Stimulated activated effector memory CD8-positive, alpha-beta T cell treated with anti-CD3 and anti-CD28 coated beads, Interleukin-12 subunit alpha, Interleukin-12 subunit beta, amount 100 ng/mL, for 72 hours (primary cell): ENCODE measurements at regions not wholly inside any gene's neighbourhood (a gene's known extent, or its start where the extent isn't known, plus 50 kb on each side); places are given as distances from the start of the nearest gene placed in this dataset.

ENCODE experiments used
- ATAC-seq: fragments of 150-1000 bp; cut with Tn5 transposase; 2 replicates; pipeline ENCODE4 v1.10.0; 2021
- DNase-seq, 2 donors: peaks; one replicate each; pipeline ENCODE4 v3.0.0; 2021 to 2022; ENCODE audit warnings: low spot score in 2 of 2
- H3K27ac Mint-ChIP-seq: one replicate; pipeline ENCODE4 v1.8.0; 2022; ENCODE audit warnings: mild to moderate bottlenecking, mixed read lengths
- H3K36me3 Mint-ChIP-seq: one replicate; pipeline ENCODE4 v1.8.0; 2022; ENCODE audit warnings: mild to moderate bottlenecking, mixed read lengths
- H3K4me1 Mint-ChIP-seq: one replicate; pipeline ENCODE4 v1.8.0; 2022; ENCODE audit warnings: mixed read lengths
- H3K4me3 Mint-ChIP-seq: one replicate; pipeline ENCODE4 v1.8.0; 2022; ENCODE audit warnings: mild to moderate bottlenecking, mixed read lengths
- H3K9me3 Mint-ChIP-seq: one replicate; pipeline ENCODE4 v1.8.0; 2022; ENCODE audit warnings: mixed read lengths

- ATAC-seq (no peak), DNase-seq (no peak)
- H3K27ac Mint-ChIP-seq, result no peak overlapping the region
- H3K36me3 Mint-ChIP-seq, result no peaks in the 10 kb centered on the region
- H3K4me1 Mint-ChIP-seq, result no peaks in the 10 kb centered on the region
- H3K4me3 Mint-ChIP-seq, result no peak overlapping the region
- peaks cover 25% of the 10 kb centered on the region for H3K9me3 Mint-ChIP-seq
Measured at GRCh38 chr4:126708716-126709115, 924.0 kb upstream of the INTU start.

- Mint-ChIP-seq H3K36me3 (no peaks in the 10 kb centered on the region), H3K9me3 (peaks cover 19% of the 10 kb centered on the region), H3K4me1 (no peaks in the 10 kb centered on the region), H3K27ac (no peak overlapping the region), H3K4me3 (no peak overlapping the region)
- DNase-seq, result no peak
- no peak for ATAC-seq
Measured at GRCh38 chr4:126710935-126711334, 921.8 kb upstream of the INTU start.

DNA sequence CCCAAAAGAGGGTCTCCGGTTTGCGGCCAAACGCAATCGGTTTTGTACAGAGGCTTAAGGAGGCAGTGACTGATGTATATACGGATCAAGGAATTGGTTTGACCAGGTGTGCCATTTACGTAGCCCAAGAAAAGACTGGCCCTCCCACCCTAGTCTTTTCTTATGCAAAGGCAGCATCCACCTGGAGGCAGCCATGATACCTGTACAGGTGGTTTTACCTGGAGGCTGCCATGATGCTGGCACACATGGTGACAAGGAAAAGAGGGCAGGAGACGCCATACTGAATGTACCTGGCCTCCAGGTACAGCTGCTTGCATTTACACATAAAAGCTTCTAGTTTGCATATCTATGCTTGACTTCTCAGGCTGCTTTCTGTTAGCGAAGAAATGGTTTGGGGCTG is 917.7 kb upstream of the INTU start:
- Mint-ChIP-seq H3K9me3 (peaks cover 14% of the 10 kb centered on the region), H3K4me3 (no peak overlapping the region), H3K36me3 (no peaks in the 10 kb centered on the region), H3K27ac (no peak overlapping the region), H3K4me1 (no peaks in the 10 kb centered on the region)
- DNase-seq (no peak), ATAC-seq (no peak)

DNA sequence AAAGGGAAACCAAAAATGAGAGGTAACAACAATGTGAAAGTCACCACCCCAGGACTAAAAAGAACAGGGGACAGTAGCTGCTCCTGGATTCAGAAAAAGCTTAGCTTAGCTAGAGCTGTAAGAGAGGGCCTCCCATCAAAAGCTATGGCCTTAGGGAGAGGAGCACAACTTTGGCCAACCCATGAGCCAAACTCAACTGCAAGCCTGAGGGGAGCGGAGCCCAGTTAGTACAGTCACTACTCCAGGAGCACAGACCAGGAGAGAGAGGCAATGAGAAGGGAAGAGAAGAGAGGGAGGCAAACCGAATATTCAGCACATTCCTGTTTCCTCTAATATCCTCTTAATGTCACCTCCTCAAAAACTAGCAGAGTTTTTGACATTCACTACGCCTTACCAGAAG is 917.1 kb upstream of the INTU start:
- no peak overlapping the region for H3K4me3 Mint-ChIP-seq
- H3K9me3 Mint-ChIP-seq, result peaks cover 14% of the 10 kb centered on the region
- no peaks in the 10 kb centered on the region for H3K4me1 Mint-ChIP-seq
- H3K36me3 Mint-ChIP-seq, result no peaks in the 10 kb centered on the region
- DNase-seq, result no peak
- H3K27ac Mint-ChIP-seq, result no peak overlapping the region
- no peak for ATAC-seq

DNA sequence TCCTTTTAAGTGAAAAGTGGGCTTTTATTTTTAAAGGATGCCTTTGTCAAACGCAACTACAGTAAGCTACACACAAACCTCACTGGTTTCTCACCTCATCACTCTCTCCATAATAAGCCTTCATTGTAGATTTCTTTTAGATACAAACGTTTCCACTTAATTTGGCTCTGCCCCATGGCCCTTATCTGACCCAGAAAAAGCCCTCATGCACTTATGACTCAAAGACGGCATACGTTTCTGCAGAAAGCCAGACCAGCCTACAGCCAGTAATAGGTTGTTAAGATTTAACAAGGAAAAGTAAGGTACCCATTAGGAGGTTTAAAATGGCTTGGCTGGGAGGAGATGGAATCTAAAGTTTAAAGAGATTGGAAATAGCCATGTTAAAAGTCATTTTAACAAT is 914.6 kb upstream of the INTU start:
- Mint-ChIP-seq H3K4me1 (no peaks in the 10 kb centered on the region), H3K36me3 (no peaks in the 10 kb centered on the region), H3K4me3 (no peak overlapping the region), H3K9me3 (peaks cover 8% of the 10 kb centered on the region), H3K27ac (no peak overlapping the region)
- DNase-seq (no peak), ATAC-seq (no peak)

- peaks cover 8% of the 10 kb centered on the region for H3K9me3 Mint-ChIP-seq
- H3K4me3 Mint-ChIP-seq, result no peak overlapping the region
- H3K36me3 Mint-ChIP-seq, result no peaks in the 10 kb centered on the region
- DNase-seq, result no peak
- H3K4me1 Mint-ChIP-seq, result no peaks in the 10 kb centered on the region
- no peak for ATAC-seq
- no peak overlapping the region for H3K27ac Mint-ChIP-seq
Measured at GRCh38 chr4:126719852-126720251, 912.9 kb upstream of the INTU start.

GRCh38 chr4:126725906-126726305 is 906.9 kb upstream of the INTU start:
- Mint-ChIP-seq H3K4me1 (no peaks in the 10 kb centered on the region), H3K36me3 (no peaks in the 10 kb centered on the region), H3K27ac (no peak overlapping the region), H3K4me3 (no peak overlapping the region), H3K9me3 (peaks cover 7% of the 10 kb centered on the region)
- DNase-seq (no peak), ATAC-seq (no peak)

GRCh38 chr4:126727461-126727860 is 905.3 kb upstream of the INTU start:
- DNase-seq, result no peak
- H3K4me1 Mint-ChIP-seq, result no peaks in the 10 kb centered on the region
- no peak for ATAC-seq
- H3K4me3 Mint-ChIP-seq, result no peak overlapping the region
- H3K9me3 Mint-ChIP-seq, result peaks cover 13% of the 10 kb centered on the region
- no peak overlapping the region for H3K27ac Mint-ChIP-seq
- no peaks in the 10 kb centered on the region for H3K36me3 Mint-ChIP-seq

GRCh38 chr4:126731062-126731461 is 901.7 kb upstream of the INTU start:
- Mint-ChIP-seq H3K4me1 (no peaks in the 10 kb centered on the region), H3K36me3 (no peaks in the 10 kb centered on the region), H3K9me3 (peaks cover 13% of the 10 kb centered on the region), H3K4me3 (no peak overlapping the region), H3K27ac (no peak overlapping the region)
- ATAC-seq (no peak), DNase-seq (no peak)

- Mint-ChIP-seq H3K4me1 (no peaks in the 10 kb centered on the region), H3K9me3 (peaks cover 16% of the 10 kb centered on the region), H3K36me3 (no peaks in the 10 kb centered on the region), H3K4me3 (no peak overlapping the region), H3K27ac (no peak overlapping the region)
- ATAC-seq (no peak), DNase-seq (no peak)
Measured at GRCh38 chr4:126733301-126733700, 899.5 kb upstream of the INTU start.

DNA sequence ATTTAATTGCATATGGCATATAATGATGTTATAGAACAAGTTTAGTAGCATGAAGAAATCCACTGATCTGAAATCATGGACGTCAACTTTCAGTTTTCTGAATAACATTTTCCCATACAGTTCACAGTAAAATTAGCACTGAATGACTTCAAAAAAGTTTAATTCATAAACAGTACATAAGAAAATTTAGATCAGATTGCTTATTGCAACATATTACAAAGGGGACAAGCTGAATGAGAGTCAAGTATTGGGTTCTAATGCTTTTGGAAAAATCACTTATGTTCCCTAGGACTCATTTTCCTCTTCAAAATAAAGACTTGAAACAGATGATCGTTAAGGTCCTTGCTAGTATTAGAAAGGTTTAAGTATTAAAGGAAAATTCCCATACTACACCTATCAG is 898.3 kb upstream of the INTU start:
- Mint-ChIP-seq H3K36me3 (no peaks in the 10 kb centered on the region), H3K4me1 (no peaks in the 10 kb centered on the region), H3K27ac (no peak overlapping the region), H3K4me3 (no peak overlapping the region), H3K9me3 (peaks cover 16% of the 10 kb centered on the region)
- no peak for ATAC-seq
- DNase-seq, result no peak

GRCh38 chr4:126735294-126736132 is 897.2 kb upstream of the INTU start:
- no peak for DNase-seq
- peaks cover 17% of the 10 kb centered on the region for H3K9me3 Mint-ChIP-seq
- no peak for ATAC-seq
- H3K36me3 Mint-ChIP-seq, result no peaks in the 10 kb centered on the region
- no peak overlapping the region for H3K4me3 Mint-ChIP-seq
- no peaks in the 10 kb centered on the region for H3K4me1 Mint-ChIP-seq
- no peak overlapping the region for H3K27ac Mint-ChIP-seq

- DNase-seq (no peak), ATAC-seq (no peak)
- Mint-ChIP-seq H3K36me3 (no peaks in the 10 kb centered on the region), H3K4me1 (no peaks in the 10 kb centered on the region), H3K9me3 (peaks cover 17% of the 10 kb centered on the region), H3K4me3 (no peak overlapping the region), H3K27ac (no peak overlapping the region)
Measured at GRCh38 chr4:126736133-126736518, 896.6 kb upstream of the INTU start.

DNA sequence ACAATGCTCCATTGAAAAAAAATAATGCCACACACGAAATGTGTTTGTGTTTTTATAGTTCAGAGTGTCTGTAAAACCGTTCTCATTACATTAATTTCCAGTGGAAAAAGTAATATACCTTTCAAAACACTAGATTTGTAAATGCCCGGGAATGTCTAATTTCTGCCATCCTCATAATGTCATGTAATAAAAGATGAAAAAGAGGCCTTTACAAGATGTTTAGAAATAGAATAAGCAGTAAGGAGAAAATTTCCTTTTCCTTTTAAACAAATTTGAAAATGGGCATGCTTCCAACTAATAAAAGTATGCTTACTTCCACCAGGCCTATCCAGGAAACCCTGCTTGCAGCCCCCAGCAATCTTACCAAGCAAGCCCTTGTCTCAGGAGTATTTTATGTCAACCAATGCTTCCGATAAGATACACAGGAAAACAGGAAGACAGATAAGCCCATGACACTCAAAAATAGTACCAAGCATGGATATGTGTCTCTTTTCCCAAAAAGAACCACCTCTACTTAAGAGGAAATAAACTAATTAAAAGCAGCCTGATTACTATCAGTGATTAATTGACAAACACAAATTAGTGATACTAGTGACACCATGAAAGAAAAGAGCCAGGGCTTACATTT is 894.7 kb upstream of the INTU start:
- H3K27ac Mint-ChIP-seq, result no peak overlapping the region
- DNase-seq, result no peak
- H3K9me3 Mint-ChIP-seq, result peaks cover 14% of the 10 kb centered on the region
- no peaks in the 10 kb centered on the region for H3K4me1 Mint-ChIP-seq
- ATAC-seq, result no peak
- H3K36me3 Mint-ChIP-seq, result no peaks in the 10 kb centered on the region
- H3K4me3 Mint-ChIP-seq, result no peak overlapping the region

DNA sequence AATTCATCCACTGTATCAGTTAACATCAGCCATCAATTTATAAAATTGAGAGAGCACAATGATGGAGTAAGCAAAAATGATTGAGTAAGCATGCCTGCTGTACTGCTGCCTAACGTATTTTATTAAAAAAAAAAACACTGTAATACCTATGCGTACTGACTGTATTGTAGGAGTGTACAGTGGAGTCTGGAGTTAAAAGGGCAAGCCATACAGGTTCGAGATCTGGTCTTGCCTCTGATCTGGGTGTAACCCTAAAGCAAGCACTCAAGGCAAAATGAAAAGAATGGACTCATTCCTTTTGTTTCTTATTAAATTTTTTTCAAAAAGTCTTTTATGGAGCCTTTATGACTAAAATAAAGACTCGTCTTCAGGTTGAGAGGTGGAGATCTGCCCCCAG is 894.2 kb upstream of the INTU start:
- no peaks in the 10 kb centered on the region for H3K36me3 Mint-ChIP-seq
- peaks cover 14% of the 10 kb centered on the region for H3K9me3 Mint-ChIP-seq
- H3K27ac Mint-ChIP-seq, result no peak overlapping the region
- H3K4me3 Mint-ChIP-seq, result no peak overlapping the region
- ATAC-seq, result no peak
- H3K4me1 Mint-ChIP-seq, result no peaks in the 10 kb centered on the region
- DNase-seq, result no peak

- Mint-ChIP-seq H3K9me3 (peaks cover 14% of the 10 kb centered on the region), H3K27ac (no peak overlapping the region), H3K36me3 (no peaks in the 10 kb centered on the region), H3K4me3 (no peak overlapping the region), H3K4me1 (no peaks in the 10 kb centered on the region)
- DNase-seq, result no peak
- ATAC-seq, result no peak
Measured at GRCh38 chr4:126738926-126739325, 893.8 kb upstream of the INTU start.
